GM18519 (cell line): ENCODE measurements at regions not wholly inside any gene's neighbourhood (a gene's known extent, or its start where the extent isn't known, plus 50 kb on each side); places are given as distances from the start of the nearest gene placed in this dataset.
"Not testable (repeated sequence)": the region's sequence is repeated elsewhere in the genome, so short reads cannot be mapped to it uniquely, and the experiment has no call there.

Source experiments
- ATAC-seq: cut with Tn5 transposase; IDR thresholded peaks from one replicate; pipeline ENCODE4 v1.9.1; 2021; ENCODE audit warnings: mild to moderate bottlenecking, moderate library complexity; ENCODE audit not compliant: unreplicated experiment, low FRiP score

GRCh38 chr1:195866091-195866780 lies 742.0 kb downstream of the KCNT2 start:
- ATAC-seq = no peak

- ATAC-seq = no peak
Observed at GRCh38 chr1:195851804-195852203, 756.4 kb downstream of the KCNT2 start.

GRCh38 chr1:195851016-195851601 lies 757.1 kb downstream of the KCNT2 start:
- no peak for ATAC-seq

GRCh38 chr1:195849180-195849579 lies 759.1 kb downstream of the KCNT2 start:
- ATAC-seq = no peak

- ATAC-seq = not testable (repeated sequence)
Observed at GRCh38 chr1:195847957-195848875, 760.0 kb downstream of the KCNT2 start.

GRCh38 chr1:195831789-195832188 lies 776.5 kb downstream of the KCNT2 start:
- ATAC-seq = no peak

GRCh38 chr1:195828325-195828724 lies 779.9 kb downstream of the KCNT2 start:
- ATAC-seq = no peak

- no peak for ATAC-seq
Observed at GRCh38 chr1:195820925-195821324, 787.3 kb downstream of the KCNT2 start.

- no peak for ATAC-seq
Observed at GRCh38 chr1:195806060-195806459, 802.2 kb downstream of the KCNT2 start.

- no peak for ATAC-seq
Observed at GRCh38 chr1:195804547-195804946, 803.7 kb downstream of the KCNT2 start.

- ATAC-seq = no peak
Observed at GRCh38 chr1:195799016-195799415, 809.2 kb downstream of the KCNT2 start.

- ATAC-seq = no peak
Observed at GRCh38 chr1:195794225-195794624, 814.0 kb downstream of the KCNT2 start.

GRCh38 chr1:195791796-195792195 lies 816.4 kb downstream of the KCNT2 start:
- no peak for ATAC-seq

GRCh38 chr1:195790514-195791168 lies 817.6 kb downstream of the KCNT2 start:
- ATAC-seq = no peak

GRCh38 chr1:195789321-195789720 lies 818.9 kb downstream of the KCNT2 start:
- ATAC-seq = no peak

GRCh38 chr1:195788721-195789120 lies 819.5 kb downstream of the KCNT2 start:
- ATAC-seq = no peak

GRCh38 chr1:195785830-195786229 lies 822.4 kb downstream of the KCNT2 start:
- no peak for ATAC-seq

GRCh38 chr1:195773931-195774330 lies 834.3 kb downstream of the KCNT2 start:
- no peak for ATAC-seq

- no peak for ATAC-seq
Observed at GRCh38 chr1:195769461-195769860, 838.8 kb downstream of the KCNT2 start.

- no peak for ATAC-seq
Observed at GRCh38 chr1:195768936-195769335, 839.3 kb downstream of the KCNT2 start.

- no peak for ATAC-seq
Observed at GRCh38 chr1:195768377-195768776, 839.9 kb downstream of the KCNT2 start.
